GM18868 (cell line): ENCODE measurements at regions not wholly inside any gene's neighbourhood (a gene's known extent, or its start where the extent isn't known, plus 50 kb on each side); places are given as distances from the start of the nearest gene placed in this dataset.

ENCODE experiments used
- ATAC-seq: cut with Tn5 transposase; IDR thresholded peaks from one replicate; pipeline ENCODE4 v1.9.1; 2021; ENCODE audit warnings: mild to moderate bottlenecking, moderate library complexity; ENCODE audit not compliant: unreplicated experiment

- no peak for ATAC-seq
These were observed 54.9 kb upstream of the IRF2 start for GRCh38 chr4:184529283-184529682.

- no peak for ATAC-seq
These were observed 54.4 kb upstream of the IRF2 start for GRCh38 chr4:184528713-184529112.

- ATAC-seq, result no peak
These were observed 53.7 kb upstream of the IRF2 start for GRCh38 chr4:184528051-184528450.

GRCh38 chr4:184526228-184526627 lies 51.9 kb upstream of the IRF2 start:
- ATAC-seq, result no peak
